T-cell (primary cell): ENCODE measurements at regions not wholly inside any gene's neighbourhood (a gene's known extent, or its start where the extent isn't known, plus 50 kb on each side); places are given as distances from the start of the nearest gene placed in this dataset.

Experiments
- ATAC-seq, 4 experiments: fragments of 200-7000 bp in 3 of 4; fragments of 150-1000 bp in 1 of 4; cut with Tn5 transposase; replicated peaks in 1 of 4; 1 replicate in 3 of 4; 2 replicates in 1 of 4; pipeline ENCODE4 v1.10.0; 2021; ENCODE audit warnings: moderate library complexity in 3 of 4, mild to moderate bottlenecking in 2 of 4, moderate number of reproducible peaks in 1 of 4
- CTCF ChIA-PET, 2 donors: fragments of 300-600 bp; sonication (Branson Sonifier 250); formaldehyde crosslinking; loops; one replicate each; lab custom pipeline; 2022; ENCODE audit warnings: antibody characterized with exemption in 2 of 2; lab: Charles Lee
- POLR2A ChIA-PET, 2 donors: fragments of 300-600 bp; sonication (Branson Sonifier 250); formaldehyde crosslinking; loops; one replicate each; lab custom pipeline; 2022; ENCODE audit warnings: antibody characterized with exemption in 2 of 2; lab: Charles Lee
- DNase-seq, 35 experiments: peaks; one replicate each; pipeline versions ENCODE4 v3.0.0 to v3.0.0-alpha.2; 2013 to 2023
- H3K27ac ChIP-seq: one replicate; pipeline ENCODE4 v1.5.1; 2013; ENCODE audit warnings: low read length
- H3K27me3 ChIP-seq, 2 experiments: replicated peaks in 1 of 2; 1 replicate in 1 of 2; 2 replicates in 1 of 2; pipeline versions ENCODE4 v1.6.1 to v1.7.0; 2013; ENCODE audit warnings: low read length in 1 of 2, mixed read lengths in 1 of 2; ENCODE audit not compliant: control insufficient read depth in 2 of 2, insufficient read depth in 2 of 2; ENCODE audit errors: extremely low read depth in 1 of 2
- H3K36me3 ChIP-seq, 2 donors: 1 replicate in 1 of 2; 2 replicates in 1 of 2; pipeline versions ENCODE4 v1.6.1 to v1.7.0; 2013; ENCODE audit warnings: low read length in 1 of 2; ENCODE audit not compliant: control insufficient read depth in 2 of 2, insufficient read depth in 1 of 2; ENCODE audit errors: extremely low read depth in 1 of 2
- H3K4me1 ChIP-seq, 2 experiments: 1 replicate in 1 of 2; 2 replicates in 1 of 2; pipeline versions ENCODE4 v1.6.1 to v1.7.0; 2013; ENCODE audit warnings: low read length in 2 of 2, mixed read lengths in 1 of 2; ENCODE audit not compliant: insufficient read depth in 2 of 2, control insufficient read depth in 1 of 2; ENCODE audit errors: extremely low read depth in 1 of 2
- H3K4me3 ChIP-seq, 2 donors: 1 replicate in 1 of 2; 2 replicates in 1 of 2; pipeline versions ENCODE4 v1.5.1 to v1.7.0; 2013; ENCODE audit warnings: mild to moderate bottlenecking in 2 of 2, low read length in 1 of 2, moderate library complexity in 1 of 2; ENCODE audit not compliant: control insufficient read depth in 1 of 2; ENCODE audit errors: extremely low read depth in 1 of 2
- H3K9me3 ChIP-seq: 2 replicates; pipeline ENCODE4 v1.7.0; 2013
- H3K27ac Mint-ChIP-seq, 2 donors: one replicate each; pipeline ENCODE4 v1.8.0; 2020 to 2021; ENCODE audit warnings: mild to moderate bottlenecking in 2 of 2, mixed read lengths in 2 of 2
- H3K27me3 Mint-ChIP-seq, 2 donors: one replicate each; pipeline ENCODE4 v1.8.0; 2021 to 2022; ENCODE audit warnings: mixed read lengths in 2 of 2
- H3K36me3 Mint-ChIP-seq: one replicate; pipeline ENCODE4 v1.8.0; 2021; ENCODE audit warnings: mixed read lengths
- H3K4me1 Mint-ChIP-seq, 3 donors: one replicate each; pipeline ENCODE4 v1.8.0; 2020 to 2022; ENCODE audit warnings: mixed read lengths in 3 of 3, mild to moderate bottlenecking in 1 of 3
- H3K4me3 Mint-ChIP-seq, 3 donors: one replicate each; pipeline ENCODE4 v1.8.0; 2020 to 2022; ENCODE audit warnings: mild to moderate bottlenecking in 3 of 3, mixed read lengths in 3 of 3, moderate library complexity in 3 of 3
- H3K9me3 Mint-ChIP-seq, 3 donors: one replicate each; pipeline ENCODE4 v1.8.0; 2020 to 2022; ENCODE audit warnings: mixed read lengths in 3 of 3
- WGBS: methylation state at CpG from one replicate; pipeline ENCODE4 v1.1.5; 2013; ENCODE audit warnings: missing lambda C conversion rate; ENCODE audit not compliant: insufficient coverage; 5-methylcytosine and 5-hydroxymethylcytosine counted together

DNA sequence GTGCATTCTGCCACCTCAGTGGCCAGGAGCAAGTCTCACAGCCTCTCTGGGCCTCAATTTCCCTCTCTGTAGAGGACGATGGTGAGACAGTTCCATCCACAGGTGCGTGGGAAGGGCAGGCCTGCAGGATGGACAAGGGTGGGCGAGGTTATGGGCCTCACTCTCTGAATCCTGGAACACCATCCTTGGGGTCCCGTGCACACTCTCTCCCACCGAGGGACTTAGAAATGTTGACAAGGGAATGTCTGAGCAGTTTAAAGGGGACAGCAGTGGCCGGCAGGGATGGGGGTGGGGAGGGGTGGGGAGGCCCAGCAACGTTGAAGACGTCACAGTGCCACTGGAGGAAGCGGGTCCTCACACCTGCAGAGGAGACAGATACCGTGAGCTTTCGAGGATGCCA is 111.5 kb downstream of the FOXL3 start:
- Histone ChIP-seq H3K36me3 (no peaks in the 10 kb centered on the region), H3K4me3 (no peak overlapping the region), H3K27me3 (peaks cover 0 to 29% of the 10 kb centered on the region in 2 experiments), H3K9me3 (no peaks in the 10 kb centered on the region), H3K27ac (no peak overlapping the region), H3K4me1 (no peaks in the 10 kb centered on the region)
- no peak overlapping the region for H3K4me3 Mint-ChIP-seq
- no peaks in the 10 kb centered on the region for H3K4me1 Mint-ChIP-seq
- peaks cover 15 to 38% (median 17%) of the 10 kb centered on the region in 3 donors for H3K9me3 Mint-ChIP-seq
- ATAC-seq, result no peak
- H3K27me3 Mint-ChIP-seq, result peaks cover 7 to 13% of the 10 kb centered on the region in 2 donors
- H3K36me3 Mint-ChIP-seq, result no peaks in the 10 kb centered on the region
- POLR2A ChIA-PET, result no interaction called here
- no peak overlapping the region for H3K27ac Mint-ChIP-seq
- 76% methylated on average over 8 of the region's 11 CpGs for WGBS
- CTCF ChIA-PET, result no interaction called here
- DNase-seq, result no peak

DNA sequence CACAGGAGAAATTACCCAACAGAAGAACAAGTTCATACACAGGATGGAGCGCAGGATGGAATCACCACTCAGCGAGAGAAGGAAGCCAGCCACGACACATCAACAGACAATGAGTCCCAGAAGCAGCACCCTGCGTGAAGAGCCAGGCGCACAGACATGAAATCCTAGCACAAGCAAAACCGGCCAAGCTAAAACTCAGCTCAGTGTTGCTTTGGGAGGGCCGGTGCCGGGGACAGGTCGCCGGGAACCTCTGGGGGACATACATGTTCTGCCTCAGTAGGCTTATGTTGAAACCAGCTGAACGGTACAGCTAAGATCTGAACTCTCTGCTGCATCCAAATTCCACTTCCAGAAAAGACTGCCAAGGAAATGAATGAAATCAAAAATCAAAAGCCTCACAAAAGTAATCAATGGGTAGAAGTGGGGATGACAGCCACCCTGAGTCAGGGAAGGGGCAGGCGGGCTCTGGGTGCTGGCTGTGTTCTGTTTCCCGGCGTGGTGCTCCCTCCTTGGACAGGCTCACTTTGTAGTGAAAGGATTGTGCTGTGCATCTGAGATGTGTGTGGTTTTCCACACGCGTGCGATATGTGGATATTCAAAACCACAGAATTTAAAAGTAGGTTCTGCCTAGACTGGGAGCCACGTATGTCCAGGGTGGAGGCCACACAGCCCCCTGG is 114.7 kb downstream of the PDGFA start:
- ATAC-seq (no peak), DNase-seq (no peak)
- Mint-ChIP-seq H3K27ac (no peak overlapping the region), H3K9me3 (peaks cover 0 to 3% (median 0%) of the 10 kb centered on the region in 3 donors), H3K4me1 (no peaks in the 10 kb centered on the region), H3K36me3 (no peaks in the 10 kb centered on the region), H3K27me3 (peaks cover 4 to 5% of the 10 kb centered on the region in 2 donors), H3K4me3 (no peak overlapping the region)
- ChIA-PET CTCF (no interaction called here), POLR2A (no interaction called here)
- H3K4me1 ChIP-seq, result no peaks in the 10 kb centered on the region
- H3K27me3 ChIP-seq, result peaks cover 0 to 40% of the 10 kb centered on the region in 2 experiments
- no peak overlapping the region for H3K27ac ChIP-seq
- no peaks in the 10 kb centered on the region for H3K9me3 ChIP-seq
- 82% methylated on average over 17 of the region's 18 CpGs for WGBS
- H3K36me3 ChIP-seq, result no peaks in the 10 kb centered on the region
- H3K4me3 ChIP-seq, result no peak overlapping the region

DNA sequence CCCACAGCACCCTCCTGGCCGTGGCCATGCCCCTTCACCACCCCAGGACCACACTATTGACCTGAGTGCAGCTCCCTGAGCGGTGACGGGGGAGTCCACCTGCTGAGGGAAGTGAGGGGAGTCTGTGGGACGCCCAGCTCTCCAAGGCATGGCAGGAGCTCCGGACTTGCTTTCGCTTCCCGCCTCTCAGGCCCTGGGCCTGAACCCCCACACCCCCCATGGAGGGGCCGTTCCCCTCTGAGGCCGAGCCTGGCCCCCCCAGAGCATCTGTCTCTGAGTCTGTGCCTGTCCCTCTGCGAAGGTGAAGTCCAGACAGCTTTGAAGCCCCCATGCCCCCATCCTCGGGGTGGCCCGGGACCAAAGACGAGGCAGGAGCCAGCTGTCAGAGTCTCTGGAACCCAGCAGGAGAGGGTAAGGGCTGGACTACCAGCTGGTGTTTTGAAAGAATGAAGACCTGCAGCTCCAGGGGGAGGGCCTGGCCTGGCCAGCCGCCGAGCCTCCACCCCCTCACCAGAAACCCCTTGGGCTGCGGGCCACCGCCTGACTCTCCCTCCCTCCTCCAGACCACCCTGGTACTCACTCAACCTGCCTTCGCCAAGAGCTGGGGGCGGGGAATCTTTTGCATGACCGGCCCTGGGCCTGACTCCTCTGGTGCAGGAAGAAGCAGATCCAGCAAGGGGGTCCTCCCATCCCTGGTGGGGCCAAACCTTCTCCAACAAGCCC is 114.0 kb downstream of the PDGFA start:
- H3K27me3 ChIP-seq, result peaks cover 0 to 36% of the 10 kb centered on the region in 2 experiments
- H3K27me3 Mint-ChIP-seq, result peaks cover 0 to 4% of the 10 kb centered on the region in 2 donors
- no peaks in the 10 kb centered on the region for H3K4me1 ChIP-seq
- no peak overlapping the region for H3K27ac Mint-ChIP-seq
- no peak overlapping the region for H3K4me3 ChIP-seq
- no peaks in the 10 kb centered on the region for H3K9me3 ChIP-seq
- CTCF ChIA-PET, result no interaction called here
- ATAC-seq (no peak), DNase-seq (no peak)
- POLR2A ChIA-PET, result no interaction called here
- no peaks in the 10 kb centered on the region for H3K36me3 ChIP-seq
- H3K4me1 Mint-ChIP-seq, result no peaks in the 10 kb centered on the region
- H3K27ac ChIP-seq, result no peak overlapping the region
- H3K36me3 Mint-ChIP-seq, result no peaks in the 10 kb centered on the region
- no peak overlapping the region for H3K4me3 Mint-ChIP-seq
- no peaks in the 10 kb centered on the region for H3K9me3 Mint-ChIP-seq
- WGBS, result 72% methylated on average over 9 of the region's 20 CpGs

DNA sequence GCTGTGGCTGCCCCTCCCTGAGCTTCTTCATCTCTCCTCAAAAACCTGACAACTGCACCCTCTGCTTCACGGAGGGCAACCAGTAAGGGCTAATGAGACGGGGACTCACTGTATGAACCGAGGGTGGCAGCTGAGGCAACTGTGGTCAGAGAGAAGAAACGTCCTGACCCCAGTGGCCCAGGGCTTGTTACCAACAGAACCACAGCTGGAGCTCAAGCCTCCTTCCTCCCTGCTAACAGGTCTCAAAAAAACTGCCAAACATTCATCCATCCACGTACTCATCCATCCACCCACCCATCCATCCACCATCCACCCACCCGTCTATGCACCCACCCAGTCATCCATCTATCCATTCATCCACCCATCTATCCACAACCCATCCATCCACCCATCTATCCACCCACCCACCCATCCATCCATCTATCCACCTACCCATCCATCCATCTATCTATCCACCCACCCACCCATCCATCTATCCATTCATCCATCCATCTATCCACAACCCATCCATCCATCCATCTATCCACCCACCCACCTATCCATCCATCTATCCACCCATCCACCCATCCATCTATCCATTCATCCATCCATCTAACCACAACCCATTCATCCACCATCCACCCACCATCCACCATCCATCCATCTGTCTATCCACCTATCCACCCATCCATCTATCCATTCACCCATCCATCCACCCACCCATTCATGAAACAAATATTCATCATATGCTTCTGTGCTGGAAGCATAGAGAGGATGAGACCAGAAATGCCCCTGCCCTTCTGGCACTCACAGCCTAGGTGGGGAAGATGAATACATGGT is 111.7 kb downstream of the PDGFA start:
- Mint-ChIP-seq H3K9me3 (no peaks in the 10 kb centered on the region), H3K4me3 (no peak overlapping the region), H3K27ac (no peak overlapping the region), H3K27me3 (peaks cover 0 to 6% of the 10 kb centered on the region in 2 donors), H3K4me1 (no peaks in the 10 kb centered on the region), H3K36me3 (no peaks in the 10 kb centered on the region)
- Histone ChIP-seq H3K4me3 (no peak overlapping the region), H3K27me3 (peaks cover 0 to 24% of the 10 kb centered on the region in 2 experiments), H3K36me3 (no peaks in the 10 kb centered on the region), H3K4me1 (no peaks in the 10 kb centered on the region), H3K27ac (no peak overlapping the region), H3K9me3 (no peaks in the 10 kb centered on the region)
- ATAC-seq (no peak), DNase-seq (no peak)
- ChIA-PET CTCF (no interaction called here), POLR2A (no interaction called here)
- WGBS, result 65% methylated on average over 6 of the region's 6 CpGs

DNA sequence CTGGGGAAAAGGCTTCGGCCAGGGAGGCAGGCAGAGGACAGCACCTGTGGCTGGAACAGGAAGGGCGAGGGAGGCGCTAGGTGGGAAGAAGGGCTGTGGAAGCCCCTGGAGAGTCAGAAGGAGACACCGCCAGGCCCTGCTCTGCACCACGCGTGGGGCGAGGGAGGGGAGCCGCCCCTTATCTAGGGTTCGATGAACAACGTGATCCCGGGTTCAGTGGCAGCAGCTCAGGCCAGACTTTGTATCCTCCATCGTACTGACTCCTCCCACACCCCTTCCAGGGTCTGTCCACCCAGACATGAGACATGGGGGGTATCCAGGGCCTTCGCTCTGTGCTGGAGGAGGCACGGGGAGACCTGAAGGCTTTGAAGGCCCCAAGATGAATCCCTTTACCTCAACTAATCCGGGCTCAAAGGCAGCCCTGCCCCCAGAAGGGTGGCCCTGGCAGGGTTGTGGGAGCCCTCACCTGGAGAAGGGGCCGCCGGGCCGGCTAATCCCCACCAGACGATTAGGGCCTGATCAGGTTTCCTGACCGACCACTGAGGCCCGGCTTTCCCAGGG is 110.8 kb downstream of the PDGFA start:
- 86% methylated on average over 19 of the region's 21 CpGs for WGBS
- H3K4me3 ChIP-seq, result no peak overlapping the region
- no peak for ATAC-seq
- Mint-ChIP-seq H3K27me3 (peaks cover 0 to 6% of the 10 kb centered on the region in 2 donors), H3K9me3 (no peaks in the 10 kb centered on the region), H3K4me3 (no peak overlapping the region), H3K27ac (no peak overlapping the region), H3K4me1 (no peaks in the 10 kb centered on the region), H3K36me3 (no peaks in the 10 kb centered on the region)
- POLR2A ChIA-PET, result no interaction called here
- H3K36me3 ChIP-seq, result no peaks in the 10 kb centered on the region
- CTCF ChIA-PET, result no interaction called here
- peaks cover 0 to 24% of the 10 kb centered on the region in 2 experiments for H3K27me3 ChIP-seq
- no peak for DNase-seq
- no peaks in the 10 kb centered on the region for H3K4me1 ChIP-seq
- no peak overlapping the region for H3K27ac ChIP-seq
- H3K9me3 ChIP-seq, result no peaks in the 10 kb centered on the region
